Liver (tissue), 8 donors: ENCODE measurements at regions not wholly inside any gene's neighbourhood (a gene's known extent, or its start where the extent isn't known, plus 50 kb on each side); places are given as distances from the start of the nearest gene placed in this dataset.

Experiments used
- DNase-seq: peaks from one replicate; pipeline ENCODE4 v3.0.0-alpha.2; 2017; ENCODE audit warnings: low spot score
- H3K27ac ChIP-seq, 2 donors: one replicate each; pipeline ENCODE4 v1.7.0; 2013; ENCODE audit warnings: inconsistent platforms in 2 of 2, low read length in 2 of 2, control low read depth in 1 of 2, low read depth in 1 of 2, mild to moderate bottlenecking in 1 of 2
- H3K27me3 ChIP-seq, 4 donors: one replicate each; pipeline versions ENCODE4 v1.6.1 to v1.7.0; 2013; ENCODE audit warnings: low read length in 3 of 4, inconsistent platforms in 1 of 4, mild to moderate bottlenecking in 1 of 4, moderate library complexity in 1 of 4; ENCODE audit not compliant: control insufficient read depth in 4 of 4, insufficient read depth in 4 of 4
- H3K36me3 ChIP-seq, 4 donors: one replicate each; pipeline versions ENCODE4 v1.6.1 to v1.7.0; 2013; ENCODE audit warnings: low read length in 3 of 4, mild to moderate bottlenecking in 3 of 4, low read depth in 1 of 4, moderate library complexity in 1 of 4; ENCODE audit not compliant: control insufficient read depth in 4 of 4, insufficient read depth in 3 of 4
- H3K4me1 ChIP-seq, 4 donors: one replicate each; pipeline versions ENCODE4 v1.6.1 to v1.7.0; 2013; ENCODE audit warnings: low read length in 3 of 4, mild to moderate bottlenecking in 3 of 4, moderate library complexity in 1 of 4; ENCODE audit not compliant: control insufficient read depth in 4 of 4, insufficient read depth in 4 of 4
- H3K4me3 ChIP-seq, 3 donors: one replicate each; pipeline versions ENCODE4 v1.6.1 to v1.7.0; 2013; ENCODE audit warnings: low read length in 3 of 3, control low read depth in 1 of 3, low read depth in 1 of 3, mild to moderate bottlenecking in 1 of 3
- H3K9ac ChIP-seq, 2 donors: one replicate each; pipeline ENCODE4 v1.7.0; 2013; ENCODE audit warnings: low read length in 2 of 2, mild to moderate bottlenecking in 2 of 2, moderate library complexity in 2 of 2, control low read depth in 1 of 2, low read depth in 1 of 2
- H3K9me3 ChIP-seq, 4 donors: one replicate each; pipeline versions ENCODE4 v1.6.1 to v1.7.0; 2013; ENCODE audit warnings: low read length in 3 of 4; ENCODE audit not compliant: control insufficient read depth in 4 of 4
- CTCF ChIP-seq: fragments of 150-350 bp; IDR thresholded peaks from 2 replicates; pipeline ENCODE4 v1.5.1; 2017; ENCODE audit warnings: improper control_type of control experiment, low read depth, low read length; ENCODE audit not compliant: missing input control
- FOXA1 ChIP-seq: IDR thresholded peaks from 2 replicates; pipeline ENCODE4 v1.6.1; 2016; ENCODE audit warnings: antibody characterized with exemption
- FOXA2 ChIP-seq: IDR thresholded peaks from 2 replicates; pipeline ENCODE4 v1.6.1; 2016; ENCODE audit warnings: antibody characterized with exemption
- HNF4G ChIP-seq: IDR thresholded peaks from 2 replicates; pipeline ENCODE4 v1.6.1; 2016; ENCODE audit warnings: antibody characterized with exemption
- JUND ChIP-seq, 2 donors: IDR thresholded peaks; 2 replicates each; pipeline ENCODE4 v1.6.1; 2016; ENCODE audit warnings: antibody characterized with exemption in 2 of 2
- MAX ChIP-seq: IDR thresholded peaks from 2 replicates; pipeline ENCODE4 v1.6.1; 2016; ENCODE audit warnings: antibody characterized with exemption
- REST ChIP-seq: IDR thresholded peaks from 2 replicates; pipeline ENCODE4 v1.6.1; 2016; ENCODE audit warnings: antibody characterized with exemption, mild to moderate bottlenecking
- RXRA ChIP-seq, 2 donors: IDR thresholded peaks; 2 replicates each; pipeline ENCODE4 v1.6.1; 2017 to 2018; ENCODE audit warnings: antibody characterized with exemption in 2 of 2, mild to moderate bottlenecking in 1 of 2
- TAF1 ChIP-seq: conservative IDR thresholded peaks from 2 replicates; pipeline ENCODE4 v1.6.1; 2016; ENCODE audit warnings: antibody characterized with exemption, mild to moderate bottlenecking
- YY1 ChIP-seq: IDR thresholded peaks from 2 replicates; pipeline ENCODE4 v1.6.1; 2016; ENCODE audit warnings: antibody characterized with exemption, mild to moderate bottlenecking
- WGBS: extraction: QIAGEN DNeasy Blood & Tissue Kit; methylation state at CpG from one replicate; pipeline ENCODE4 v1.1.7; 2013; 5-methylcytosine and 5-hydroxymethylcytosine counted together
- TF ChIP-seq, protein P1 (sequence below): IDR thresholded peaks from 2 replicates; pipeline ENCODE4 v1.6.1; 2016; ENCODE audit warnings: antibody characterized with exemption
- donor health status: healthy.
- donor health status: healthy.
- donor health status: healthy.
- donor health status: healthy.
- donor health status: healthy.

DNA sequence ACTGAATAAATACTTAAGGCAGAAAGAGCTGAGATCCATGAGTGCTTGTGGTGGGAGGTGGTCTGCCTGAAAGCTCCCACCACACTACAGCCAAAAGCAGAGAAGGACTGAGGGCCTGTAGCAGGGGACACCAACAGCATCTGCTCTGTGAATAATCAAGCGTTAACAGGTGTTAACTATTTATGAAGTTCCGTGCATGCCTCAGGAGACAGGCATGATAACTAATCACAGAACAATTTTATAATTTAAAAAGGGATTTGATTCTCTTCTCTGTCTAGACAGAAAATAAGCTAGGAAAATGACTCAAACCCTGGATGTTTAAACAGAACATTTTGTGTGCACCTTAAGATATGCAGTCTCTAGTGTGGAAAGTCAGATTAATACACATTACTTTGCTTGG lies 61.5 kb upstream of the GHITM start:
- no peaks in the 10 kb centered on the region for H3K36me3 ChIP-seq
- H3K27me3 ChIP-seq: no peaks in the 10 kb centered on the region
- no peaks in the 10 kb centered on the region for H3K4me1 ChIP-seq
- no peak for DNase-seq
- H3K4me3 ChIP-seq: no peak overlapping the region
- no peak overlapping the region for H3K9ac ChIP-seq
- WGBS: 92% methylated on average over 2 of the region's 2 CpGs
- no peak for TF ChIP-seq MAX
- no peak for TF ChIP-seq FOXA1
- no peak for TF ChIP-seq HNF4G
- TF ChIP-seq, protein P1, sequence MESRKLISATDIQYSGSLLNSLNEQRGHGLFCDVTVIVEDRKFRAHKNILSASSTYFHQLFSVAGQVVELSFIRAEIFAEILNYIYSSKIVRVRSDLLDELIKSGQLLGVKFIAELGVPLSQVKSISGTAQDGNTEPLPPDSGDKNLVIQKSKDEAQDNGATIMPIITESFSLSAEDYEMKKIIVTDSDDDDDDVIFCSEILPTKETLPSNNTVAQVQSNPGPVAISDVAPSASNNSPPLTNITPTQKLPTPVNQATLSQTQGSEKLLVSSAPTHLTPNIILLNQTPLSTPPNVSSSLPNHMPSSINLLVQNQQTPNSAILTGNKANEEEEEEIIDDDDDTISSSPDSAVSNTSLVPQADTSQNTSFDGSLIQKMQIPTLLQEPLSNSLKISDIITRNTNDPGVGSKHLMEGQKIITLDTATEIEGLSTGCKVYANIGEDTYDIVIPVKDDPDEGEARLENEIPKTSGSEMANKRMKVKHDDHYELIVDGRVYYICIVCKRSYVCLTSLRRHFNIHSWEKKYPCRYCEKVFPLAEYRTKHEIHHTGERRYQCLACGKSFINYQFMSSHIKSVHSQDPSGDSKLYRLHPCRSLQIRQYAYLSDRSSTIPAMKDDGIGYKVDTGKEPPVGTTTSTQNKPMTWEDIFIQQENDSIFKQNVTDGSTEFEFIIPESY: no peak
- TF ChIP-seq JUND (IDR thresholded peaks at IDR 0.05): no peak
- TF ChIP-seq RXRA (IDR thresholded peaks at IDR 0.05): no peak
- TF ChIP-seq TAF1: no peak
- H3K9me3 ChIP-seq: no peaks in the 10 kb centered on the region
- H3K27ac ChIP-seq: no peak overlapping the region

DNA sequence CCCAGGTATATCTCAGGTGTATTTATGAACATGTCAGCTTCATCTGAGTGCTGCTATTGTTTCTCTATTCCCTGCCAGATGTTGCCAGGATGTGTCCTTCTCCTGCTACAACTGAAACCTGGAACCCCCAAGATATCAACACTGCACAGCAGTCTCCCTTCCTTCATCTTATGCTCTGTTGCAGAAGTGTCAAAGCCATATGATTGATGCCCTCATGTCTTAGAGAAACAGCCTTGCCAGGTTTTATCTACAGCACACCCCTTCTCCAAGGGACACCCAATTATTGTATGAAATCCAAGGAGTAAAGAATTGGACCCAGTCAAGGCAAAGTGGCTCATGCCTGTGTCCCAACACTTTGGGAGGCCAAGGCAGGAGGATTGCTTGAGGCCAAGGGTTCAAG lies 60.5 kb upstream of the GHITM start:
- no peak for TF ChIP-seq TAF1
- no peak for TF ChIP-seq REST
- no peak for TF ChIP-seq YY1
- no peak for TF ChIP-seq FOXA1
- TF ChIP-seq CTCF: no peak
- TF ChIP-seq MAX: no peak
- no peak for TF ChIP-seq FOXA2
- TF ChIP-seq RXRA (IDR thresholded peaks at IDR 0.05): no peak

More for the DNA sequence above, 60.5 kb upstream of the GHITM start:
- H3K9me3 ChIP-seq: no peaks in the 10 kb centered on the region
- H3K36me3 ChIP-seq: no peaks in the 10 kb centered on the region
- no peak overlapping the region for H3K9ac ChIP-seq
- no peaks in the 10 kb centered on the region for H3K4me1 ChIP-seq
- no peaks in the 10 kb centered on the region for H3K27me3 ChIP-seq
- DNase-seq: no peak
- H3K27ac ChIP-seq: no peak overlapping the region
- no peak overlapping the region for H3K4me3 ChIP-seq
